ENCODE measurements at regions not wholly inside any gene's neighbourhood (a gene's known extent, or its start where the extent isn't known, plus 50 kb on each side); places are given as distances from the start of the nearest gene placed in this dataset.

DNA sequence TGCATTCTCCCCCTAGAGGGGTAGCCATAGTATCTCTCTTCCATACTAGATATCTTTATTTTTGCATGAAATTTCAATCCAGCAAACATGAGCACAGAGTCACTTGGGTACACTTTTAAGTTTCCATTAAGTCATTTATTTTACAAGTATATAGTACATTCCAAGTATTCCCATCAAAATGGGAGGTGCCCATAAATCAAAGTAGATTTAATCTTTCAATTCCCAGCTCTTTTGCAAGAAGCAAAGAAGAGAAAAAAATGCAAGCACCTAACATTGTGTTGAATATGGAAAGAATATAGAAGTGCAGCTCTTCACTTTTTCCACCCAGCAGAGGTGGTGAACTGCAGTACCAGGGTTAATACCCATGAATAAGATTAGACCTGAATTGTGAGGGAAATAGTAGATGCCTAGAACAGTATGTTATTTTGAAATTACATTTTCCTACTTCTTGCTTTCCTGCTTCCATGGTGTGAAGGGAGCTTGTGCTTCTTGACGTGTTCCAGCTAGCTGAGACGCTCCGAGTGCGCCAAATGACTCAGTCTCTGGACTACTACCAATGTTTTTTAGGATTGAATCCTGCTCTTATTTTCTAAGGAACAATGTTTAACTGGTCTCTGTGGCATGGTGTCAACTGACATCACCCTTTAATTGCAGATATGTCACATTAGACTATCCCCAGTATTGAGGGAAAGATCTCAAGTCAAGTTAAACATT lies 151.1 kb upstream of the MAF start:
- TF ChIP-seq GATA2 (IDR thresholded peaks at IDR 0.05; ENCODE audit: low read depth, low read length): no peak

DNA sequence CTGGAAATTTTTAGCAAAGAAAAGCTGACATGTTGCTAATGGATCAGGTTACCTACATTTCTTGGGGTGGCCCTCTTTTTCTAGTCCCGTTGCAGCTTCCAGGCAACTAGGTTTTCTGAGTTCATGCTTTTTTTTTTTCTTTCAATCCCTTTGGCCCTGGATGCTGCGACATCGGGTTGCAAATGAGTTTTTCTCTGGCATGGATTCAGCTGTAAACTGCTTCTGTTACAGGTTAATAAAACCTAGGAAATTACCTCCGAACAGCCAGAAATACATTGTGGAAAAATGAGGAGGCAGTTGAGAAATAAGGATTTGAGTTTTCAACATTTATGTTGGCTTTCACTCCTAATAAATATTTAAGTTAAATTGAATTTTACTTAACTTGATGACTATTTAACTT lies 149.8 kb upstream of the MAF start:
- TF ChIP-seq GATA3 (IDR thresholded peaks at IDR 0.05; ENCODE audit: low read depth, low read length): no peak
- no peak for TF ChIP-seq GATA2 (IDR thresholded peaks at IDR 0.05; ENCODE audit: low read depth, low read length)

DNA sequence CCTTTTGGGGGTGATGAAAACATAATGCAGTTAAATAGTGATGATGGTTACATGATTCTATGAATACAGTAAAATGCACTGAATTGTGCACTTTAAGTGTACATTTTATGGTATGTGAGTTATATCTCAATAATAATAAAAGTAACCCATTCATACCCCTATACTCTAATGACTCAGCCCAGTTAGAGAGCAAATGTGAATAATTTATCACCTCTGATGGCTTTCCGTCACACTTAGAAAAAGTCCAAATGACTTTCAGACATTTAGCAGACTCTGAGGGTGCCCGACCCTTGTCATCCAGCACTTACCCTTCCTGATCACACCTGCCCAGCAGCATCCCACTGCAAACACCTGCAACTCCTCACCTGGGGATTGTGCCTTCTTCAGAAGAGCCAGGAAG lies 148.1 kb upstream of the MAF start:
- no peak for TF ChIP-seq GATA3 (IDR thresholded peaks at IDR 0.05; ENCODE audit: low read depth, low read length)
- no peak for TF ChIP-seq GATA2 (IDR thresholded peaks at IDR 0.05; ENCODE audit: low read depth, low read length)

DNA sequence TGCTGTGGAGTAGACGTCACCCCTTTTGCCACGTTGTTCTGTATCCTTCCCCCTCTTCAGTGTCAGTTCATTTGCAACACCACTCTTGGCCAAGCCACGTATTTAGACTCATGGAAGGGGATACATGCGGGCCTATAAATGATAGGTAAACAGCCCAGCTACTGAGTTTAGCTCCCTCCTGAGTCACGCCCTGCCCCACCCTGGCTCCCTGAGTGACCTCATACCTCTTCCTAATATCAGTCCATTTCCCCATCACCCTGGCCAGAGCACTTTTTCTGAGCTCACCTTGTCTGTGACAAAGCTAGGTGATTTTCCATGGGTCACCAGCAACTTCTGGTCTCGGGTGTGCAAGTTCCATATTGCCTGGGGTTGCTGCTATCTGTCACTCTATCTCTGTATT lies 147.2 kb upstream of the MAF start:
- TF ChIP-seq GATA3 (IDR thresholded peaks at IDR 0.05; ENCODE audit: low read depth, low read length) (no peak), GATA2 (IDR thresholded peaks at IDR 0.05; ENCODE audit: low read depth, low read length) (no peak)

DNA sequence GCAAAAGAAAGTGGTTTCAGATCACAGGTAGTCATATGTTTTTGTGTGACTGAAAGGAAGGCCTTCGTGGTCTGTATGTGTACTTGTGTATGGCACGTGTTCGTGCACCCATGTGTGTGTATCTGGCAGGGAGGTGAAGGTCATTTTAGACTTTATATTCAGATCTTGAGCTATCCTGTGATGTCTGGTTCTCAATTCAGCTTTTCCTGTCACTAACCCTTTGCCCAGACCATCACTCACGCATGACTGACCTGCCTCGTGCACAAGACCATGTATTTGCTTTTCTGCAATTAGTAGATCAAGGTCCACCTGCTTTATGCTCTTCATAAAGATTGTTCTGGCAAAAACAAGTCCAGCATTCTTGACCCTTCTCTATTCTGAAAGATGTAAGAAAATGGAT lies 139.7 kb upstream of the MAF start:
- TF ChIP-seq GATA2 (IDR thresholded peaks at IDR 0.05; ENCODE audit: low read depth, low read length): no peak
- TF ChIP-seq GATA3 (IDR thresholded peaks at IDR 0.05; ENCODE audit: low read depth, low read length): no peak

DNA sequence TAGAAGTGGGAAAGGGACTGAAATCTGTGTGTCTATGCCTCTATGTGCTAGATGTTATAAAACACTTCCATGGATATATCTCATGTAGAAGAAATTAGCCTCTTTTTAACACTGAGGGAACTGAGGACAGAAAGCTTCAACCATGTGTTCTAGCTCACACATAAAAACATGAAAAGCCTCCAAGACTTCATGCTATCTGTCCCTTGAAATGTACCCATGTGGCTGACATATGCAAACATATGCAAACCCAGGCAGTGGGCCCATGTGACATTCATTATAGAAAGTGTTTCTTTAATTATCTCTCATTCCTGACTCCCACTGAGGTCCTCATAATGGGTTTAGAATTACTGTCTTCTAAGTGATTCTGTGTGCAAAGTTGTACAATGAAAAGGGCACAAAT lies 134.7 kb upstream of the MAF start:
- TF ChIP-seq GATA3 (IDR thresholded peaks at IDR 0.05; ENCODE audit: low read depth, low read length) (no peak), GATA2 (IDR thresholded peaks at IDR 0.05; ENCODE audit: low read depth, low read length) (no peak)

DNA sequence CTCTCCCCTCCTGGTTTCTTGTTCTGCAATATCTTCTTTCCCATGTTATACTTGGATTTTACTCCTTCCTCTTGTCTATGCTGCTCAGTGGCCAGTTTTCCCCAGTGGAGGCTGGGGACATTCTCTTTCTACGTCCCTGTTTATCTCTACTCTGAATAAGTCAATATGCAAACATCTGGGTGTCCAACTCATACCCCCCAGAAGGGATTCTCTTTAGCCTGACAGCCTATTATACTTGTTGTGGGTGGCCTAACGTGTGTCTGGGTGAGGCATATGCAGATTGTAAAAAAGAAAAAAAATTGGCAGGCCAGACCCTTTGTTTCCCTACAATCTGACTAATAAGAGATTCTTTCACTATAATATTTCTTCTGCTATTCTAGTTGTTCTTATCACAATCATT lies 134.2 kb upstream of the MAF start:
- TF ChIP-seq GATA2 (IDR thresholded peaks at IDR 0.05; ENCODE audit: low read depth, low read length): no peak
- TF ChIP-seq GATA3 (IDR thresholded peaks at IDR 0.05; ENCODE audit: low read depth, low read length): no peak

DNA sequence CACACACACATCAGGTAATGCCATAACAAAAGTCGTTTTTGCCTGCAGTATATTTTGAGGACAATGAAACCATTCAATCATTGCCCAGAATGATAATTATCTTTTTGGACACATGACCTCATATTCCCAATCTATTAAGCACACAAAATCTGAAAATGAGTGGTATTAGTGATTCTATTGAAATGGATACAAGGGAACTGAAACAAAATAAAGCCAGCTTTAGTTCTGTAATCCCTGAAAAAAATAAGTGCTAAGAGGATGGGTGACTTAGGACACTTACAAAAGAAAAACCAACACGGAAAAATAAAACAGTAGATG lies 128.3 kb upstream of the MAF start:
- TF ChIP-seq GATA3 (IDR thresholded peaks at IDR 0.05; ENCODE audit: low read depth, low read length) (no peak), GATA2 (IDR thresholded peaks at IDR 0.05; ENCODE audit: low read depth, low read length) (no peak)

DNA sequence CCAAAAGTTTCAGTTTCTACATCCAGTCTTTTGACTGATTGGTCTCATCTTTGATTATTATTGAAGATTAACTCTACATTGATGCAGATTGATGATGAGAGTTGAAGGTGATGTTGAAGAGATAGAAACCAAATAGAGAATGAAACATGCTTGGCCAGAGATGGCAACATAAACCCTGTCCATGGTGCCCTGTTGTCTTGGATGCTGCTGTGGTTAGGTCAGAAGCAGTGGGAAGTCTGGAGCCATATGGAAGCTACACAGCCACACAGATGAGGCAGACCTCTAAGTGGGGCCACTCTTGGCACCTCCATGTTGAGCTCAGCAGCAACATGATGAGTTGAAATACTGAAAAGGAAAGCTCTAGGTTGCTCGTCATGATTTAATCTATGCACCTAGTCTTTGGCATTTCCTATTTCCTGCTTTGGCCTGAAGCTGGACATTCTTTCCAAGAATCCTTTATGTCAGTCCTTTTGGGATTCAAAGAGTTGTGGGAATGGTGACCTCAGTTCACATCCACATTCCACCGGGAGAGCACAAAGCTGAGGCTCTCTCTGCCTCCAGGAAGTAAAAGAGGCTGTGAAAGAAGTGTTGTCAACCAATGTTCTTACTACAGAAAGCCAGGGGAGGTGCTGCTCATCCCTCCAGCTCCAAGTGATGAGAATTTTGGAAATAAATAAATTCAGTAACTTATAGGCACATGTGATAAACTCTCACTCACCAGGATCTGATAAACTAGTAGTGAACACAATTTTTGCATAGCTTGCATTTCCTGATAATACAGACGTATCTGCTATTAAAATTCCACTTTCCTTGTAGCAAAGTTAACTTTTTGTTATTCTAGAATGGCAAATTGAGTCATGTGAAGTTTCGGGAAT lies 127.7 kb upstream of the MAF start:
- TF ChIP-seq GATA2 (IDR thresholded peaks at IDR 0.05; ENCODE audit: low read depth, low read length) (no peak), GATA3 (IDR thresholded peaks at IDR 0.05; ENCODE audit: low read depth, low read length) (no peak)

DNA sequence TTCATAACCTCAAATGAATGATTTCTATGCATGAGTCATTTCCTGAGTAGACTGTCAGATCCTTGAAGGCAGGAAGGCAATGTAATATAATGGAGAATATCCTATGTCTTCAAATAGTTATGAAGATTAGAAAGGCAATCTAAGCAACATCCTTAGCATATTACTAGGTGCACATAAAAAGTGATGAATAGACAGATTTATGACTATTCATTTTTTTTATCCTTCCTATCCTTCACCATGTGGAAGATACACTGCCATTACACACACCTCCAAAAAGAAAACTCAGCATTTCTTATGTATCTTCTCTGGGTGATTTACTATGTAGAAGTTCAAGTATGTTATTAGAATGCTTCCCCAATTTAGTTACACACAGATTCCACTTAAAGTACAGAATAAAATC lies 126.4 kb upstream of the MAF start:
- TF ChIP-seq GATA2 (IDR thresholded peaks at IDR 0.05; ENCODE audit: low read depth, low read length) (no peak), GATA3 (IDR thresholded peaks at IDR 0.05; ENCODE audit: low read depth, low read length) (no peak)

DNA sequence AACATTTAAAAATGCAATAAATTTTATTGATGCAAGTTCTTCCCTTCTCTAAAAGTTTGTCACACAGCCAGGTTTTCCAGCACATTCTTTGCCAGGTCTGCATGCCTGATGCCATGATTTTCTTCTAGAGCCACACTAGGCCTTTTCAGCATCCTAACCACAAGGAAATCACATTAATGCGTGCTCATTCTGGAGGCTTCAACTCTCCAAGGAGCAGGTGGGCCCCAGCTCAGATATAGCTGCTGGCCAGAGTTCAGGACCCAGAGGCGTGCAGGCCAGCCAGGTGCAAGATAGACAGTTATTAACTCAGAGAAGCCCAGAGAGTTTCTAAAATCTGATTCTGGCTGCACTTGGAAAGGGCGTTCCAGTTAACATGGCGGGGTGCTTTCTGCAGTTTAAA lies 124.5 kb upstream of the MAF start:
- TF ChIP-seq GATA3 (IDR thresholded peaks at IDR 0.05; ENCODE audit: low read depth, low read length) (no peak), GATA2 (IDR thresholded peaks at IDR 0.05; ENCODE audit: low read depth, low read length) (no peak)

DNA sequence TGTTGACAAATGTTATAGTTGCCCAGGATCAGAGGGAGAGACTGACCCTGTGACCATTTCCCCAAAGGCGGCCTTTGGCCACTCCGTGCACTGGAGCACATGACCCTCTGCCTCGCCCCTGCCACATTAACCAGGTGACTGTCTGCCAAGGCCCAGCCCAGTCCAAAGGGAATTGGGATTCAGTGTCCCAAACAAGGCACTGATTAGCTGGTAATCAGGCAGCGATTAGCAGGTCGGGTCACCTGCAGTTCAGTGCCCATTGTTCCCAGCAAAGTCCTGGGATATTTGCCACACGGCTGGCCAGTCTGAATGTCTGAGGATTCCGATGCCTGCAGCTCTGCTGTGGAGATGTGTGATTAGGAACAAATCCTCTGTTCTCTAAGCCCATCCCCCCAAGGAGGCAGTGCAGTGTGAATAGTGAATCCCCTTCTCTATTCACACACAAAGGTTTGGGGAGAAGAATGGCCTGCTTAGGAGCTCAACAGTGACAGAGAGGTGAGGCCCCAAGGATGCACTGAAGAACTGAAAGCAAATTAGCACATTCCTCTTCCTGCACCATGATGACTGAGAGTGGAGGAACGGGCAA lies 123.1 kb upstream of the MAF start:
- TF ChIP-seq GATA3 (IDR thresholded peaks at IDR 0.05; ENCODE audit: low read depth, low read length) (no peak), GATA2 (IDR thresholded peaks at IDR 0.05; ENCODE audit: low read depth, low read length) (no peak)

DNA sequence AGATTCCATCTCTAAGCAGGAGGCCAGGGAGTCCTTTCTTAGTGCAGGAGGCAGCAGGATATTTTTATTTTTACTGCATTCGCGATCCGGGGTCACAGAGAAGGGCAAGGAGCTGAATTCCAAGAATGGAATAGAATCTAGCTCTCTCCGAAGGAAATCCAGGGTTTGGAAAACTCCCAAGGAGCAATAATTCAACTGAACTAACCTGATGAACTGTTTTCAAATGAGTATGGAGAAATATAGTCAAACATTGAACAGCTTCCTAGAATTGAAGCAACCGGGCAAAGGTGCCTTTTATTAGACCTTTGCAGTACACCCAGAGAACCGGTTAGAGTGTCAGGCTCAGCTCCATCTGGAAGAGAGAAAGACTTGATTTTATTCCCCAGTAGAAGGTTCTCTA lies 120.7 kb upstream of the MAF start:
- TF ChIP-seq GATA3 (IDR thresholded peaks at IDR 0.05; ENCODE audit: low read depth, low read length) (no peak), GATA2 (IDR thresholded peaks at IDR 0.05; ENCODE audit: low read depth, low read length) (no peak)

DNA sequence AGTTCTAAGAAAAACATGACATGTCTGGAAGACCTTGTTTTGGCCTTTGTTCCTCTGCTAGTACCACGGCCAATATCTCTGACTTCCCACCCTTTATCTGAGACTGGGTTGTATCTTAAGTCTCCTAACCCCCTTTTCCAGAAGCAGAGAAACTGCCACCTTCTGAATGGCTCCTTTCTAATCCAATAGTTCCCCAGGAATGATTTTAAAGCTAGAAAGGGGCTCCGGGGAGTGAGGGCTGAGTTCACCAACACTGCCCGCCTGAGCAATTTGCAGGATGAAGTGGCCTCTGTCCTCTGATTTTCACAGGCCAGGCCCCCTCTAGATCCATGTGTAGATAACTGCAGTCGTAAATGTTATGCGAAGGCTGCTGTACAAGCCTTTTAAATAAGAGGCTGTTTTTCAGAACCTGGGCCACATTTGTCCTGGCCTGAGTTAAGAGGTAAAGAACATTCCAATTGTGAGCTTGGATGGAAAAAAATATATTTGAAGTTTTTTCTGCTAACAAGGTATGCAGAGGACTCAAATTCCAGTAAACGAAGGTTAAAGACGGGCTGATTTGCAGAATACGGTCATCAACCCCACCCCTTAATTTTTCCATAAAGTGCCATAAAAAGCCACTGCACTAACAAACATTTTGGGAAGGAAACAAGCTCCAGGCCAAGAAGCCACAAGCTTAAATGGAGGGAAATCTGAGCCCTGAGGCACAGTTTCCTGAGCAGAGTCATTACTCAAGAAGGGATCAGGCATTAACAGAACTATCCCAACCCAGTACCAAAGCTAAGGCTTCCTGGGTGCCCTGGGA lies 117.0 kb upstream of the MAF start:
- peak; percentile 91 for TF ChIP-seq GATA3 (IDR thresholded peaks at IDR 0.05; ENCODE audit: low read depth, low read length)
- TF ChIP-seq GATA2 (IDR thresholded peaks at IDR 0.05; ENCODE audit: low read depth, low read length): peak; percentile 98
